ENCODE measurements at regions not wholly inside any gene's neighbourhood (a gene's known extent, or its start where the extent isn't known, plus 50 kb on each side); places are given as distances from the start of the nearest gene placed in this dataset.

DNA sequence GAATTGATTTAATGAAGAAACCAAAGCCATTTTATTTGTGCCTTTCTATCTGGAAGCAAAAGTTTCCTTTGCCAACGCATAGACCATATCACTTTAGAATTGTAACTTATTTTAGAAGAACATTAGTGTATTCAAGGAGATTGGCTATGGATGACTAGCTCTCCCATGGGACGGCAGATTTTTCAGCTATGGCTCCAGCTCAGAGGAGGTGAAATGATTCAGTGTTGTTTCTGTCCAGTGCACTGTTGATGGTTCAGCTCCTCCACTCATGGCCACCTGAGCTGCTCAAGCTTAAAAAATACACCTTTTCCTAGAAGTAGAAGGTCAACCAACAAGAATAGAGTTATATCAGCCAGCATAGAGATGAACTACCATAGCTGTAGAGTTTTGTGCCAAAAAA is 1597.5 kb upstream of the PIK3C3 start:
- H3K4me3 ChIP-seq (IDR thresholded peaks at IDR 0.05; ENCODE audit: insufficient read depth, low read depth, low read length) = no peak overlapping the region
- no peak overlapping the region for H3K27ac ChIP-seq
- TF ChIP-seq, protein P1, sequence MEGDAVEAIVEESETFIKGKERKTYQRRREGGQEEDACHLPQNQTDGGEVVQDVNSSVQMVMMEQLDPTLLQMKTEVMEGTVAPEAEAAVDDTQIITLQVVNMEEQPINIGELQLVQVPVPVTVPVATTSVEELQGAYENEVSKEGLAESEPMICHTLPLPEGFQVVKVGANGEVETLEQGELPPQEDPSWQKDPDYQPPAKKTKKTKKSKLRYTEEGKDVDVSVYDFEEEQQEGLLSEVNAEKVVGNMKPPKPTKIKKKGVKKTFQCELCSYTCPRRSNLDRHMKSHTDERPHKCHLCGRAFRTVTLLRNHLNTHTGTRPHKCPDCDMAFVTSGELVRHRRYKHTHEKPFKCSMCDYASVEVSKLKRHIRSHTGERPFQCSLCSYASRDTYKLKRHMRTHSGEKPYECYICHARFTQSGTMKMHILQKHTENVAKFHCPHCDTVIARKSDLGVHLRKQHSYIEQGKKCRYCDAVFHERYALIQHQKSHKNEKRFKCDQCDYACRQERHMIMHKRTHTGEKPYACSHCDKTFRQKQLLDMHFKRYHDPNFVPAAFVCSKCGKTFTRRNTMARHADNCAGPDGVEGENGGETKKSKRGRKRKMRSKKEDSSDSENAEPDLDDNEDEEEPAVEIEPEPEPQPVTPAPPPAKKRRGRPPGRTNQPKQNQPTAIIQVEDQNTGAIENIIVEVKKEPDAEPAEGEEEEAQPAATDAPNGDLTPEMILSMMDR (conservative IDR thresholded peaks at IDR 0.05; ENCODE audit: low read depth, low read length) = no peak
- H3K79me2 ChIP-seq (ENCODE audit: insufficient read depth, low read depth) = no peaks in the 10 kb centered on the region
- no peaks in the 10 kb centered on the region for H3K27me3 ChIP-seq (ENCODE audit: insufficient read depth, low read depth)
- H4K20me1 ChIP-seq (ENCODE audit: insufficient read depth) = no peaks in the 10 kb centered on the region
- H3K36me3 ChIP-seq (ENCODE audit: insufficient read depth) = no peaks in the 10 kb centered on the region
- H2AFZ ChIP-seq (ENCODE audit: low read depth) = no peak overlapping the region
- H3K4me1 ChIP-seq (ENCODE audit: low read depth, poor library complexity, severe bottlenecking) = no peaks in the 10 kb centered on the region
- no peak overlapping the region for H3K4me2 ChIP-seq
- no peak overlapping the region for H3K9ac ChIP-seq

- H3K4me2 ChIP-seq = no peak overlapping the region
- no peaks in the 10 kb centered on the region for H4K20me1 ChIP-seq (ENCODE audit: insufficient read depth)
- no peak overlapping the region for H3K4me3 ChIP-seq (IDR thresholded peaks at IDR 0.05; ENCODE audit: insufficient read depth, low read depth, low read length)
- no peaks in the 10 kb centered on the region for H3K4me1 ChIP-seq (ENCODE audit: low read depth, poor library complexity, severe bottlenecking)
- H3K36me3 ChIP-seq (ENCODE audit: insufficient read depth) = no peaks in the 10 kb centered on the region
- no peak overlapping the region for H2AFZ ChIP-seq (ENCODE audit: low read depth)
- H3K27me3 ChIP-seq (ENCODE audit: insufficient read depth, low read depth) = no peaks in the 10 kb centered on the region
- TF ChIP-seq, protein P1 (conservative IDR thresholded peaks at IDR 0.05; ENCODE audit: low read depth, low read length) = no peak
- no peaks in the 10 kb centered on the region for H3K79me2 ChIP-seq (ENCODE audit: insufficient read depth, low read depth)
- H3K9ac ChIP-seq = no peak overlapping the region
- H3K27ac ChIP-seq = no peak overlapping the region
Observed at GRCh38 chr18:40356168-40356567, 1598.9 kb upstream of the PIK3C3 start.

- no peak overlapping the region for H3K9ac ChIP-seq
Observed at GRCh38 chr18:40355726-40356125, 1599.3 kb upstream of the PIK3C3 start.

DNA sequence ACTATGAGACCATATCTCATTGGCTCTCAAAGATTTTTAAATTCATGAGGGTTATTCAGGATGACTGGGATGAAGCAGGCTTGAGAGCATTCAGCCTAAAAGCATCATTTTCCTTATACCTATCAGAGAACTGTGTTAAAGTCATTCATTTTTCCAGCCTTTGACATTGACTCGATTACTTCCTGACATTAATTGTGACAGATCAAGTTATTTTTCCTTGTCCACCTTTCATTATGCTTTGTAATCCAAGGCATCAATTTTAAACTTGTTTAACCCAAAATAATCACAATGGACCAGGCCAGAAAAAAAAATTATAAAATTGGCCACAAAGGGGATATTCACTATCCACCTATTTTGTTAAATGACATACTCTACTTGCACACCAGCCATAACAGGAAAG is 1606.8 kb upstream of the PIK3C3 start:
- H2AFZ ChIP-seq (ENCODE audit: low read depth) = no peak overlapping the region
- no peaks in the 10 kb centered on the region for H3K79me2 ChIP-seq (ENCODE audit: insufficient read depth, low read depth)
- H3K27ac ChIP-seq = no peak overlapping the region
- H3K9ac ChIP-seq = no peak overlapping the region
- H3K4me3 ChIP-seq (IDR thresholded peaks at IDR 0.05; ENCODE audit: insufficient read depth, low read depth, low read length) = no peak overlapping the region
- no peaks in the 10 kb centered on the region for H3K4me1 ChIP-seq (ENCODE audit: low read depth, poor library complexity, severe bottlenecking)
- H3K36me3 ChIP-seq (ENCODE audit: insufficient read depth) = no peaks in the 10 kb centered on the region
- H3K27me3 ChIP-seq (ENCODE audit: insufficient read depth, low read depth) = no peaks in the 10 kb centered on the region
- TF ChIP-seq, protein P1 (conservative IDR thresholded peaks at IDR 0.05; ENCODE audit: low read depth, low read length) = no peak
- no peaks in the 10 kb centered on the region for H4K20me1 ChIP-seq (ENCODE audit: insufficient read depth)
- H3K4me2 ChIP-seq = no peak overlapping the region

More at GRCh38 chr18:40355726-40356125, 1599.3 kb upstream of the PIK3C3 start:
- TF ChIP-seq, protein P1 (conservative IDR thresholded peaks at IDR 0.05; ENCODE audit: low read depth, low read length) = no peak
- H3K79me2 ChIP-seq (ENCODE audit: insufficient read depth, low read depth) = no peaks in the 10 kb centered on the region
- H4K20me1 ChIP-seq (ENCODE audit: insufficient read depth) = no peaks in the 10 kb centered on the region
- H3K4me1 ChIP-seq (ENCODE audit: low read depth, poor library complexity, severe bottlenecking) = no peaks in the 10 kb centered on the region
- no peak overlapping the region for H3K4me2 ChIP-seq
- no peak overlapping the region for H3K4me3 ChIP-seq (IDR thresholded peaks at IDR 0.05; ENCODE audit: insufficient read depth, low read depth, low read length)
- H3K27me3 ChIP-seq (ENCODE audit: insufficient read depth, low read depth) = no peaks in the 10 kb centered on the region
- H3K27ac ChIP-seq = no peak overlapping the region
- no peaks in the 10 kb centered on the region for H3K36me3 ChIP-seq (ENCODE audit: insufficient read depth)
- H2AFZ ChIP-seq (ENCODE audit: low read depth) = no peak overlapping the region
